SK-N-SH (cell line): ENCODE measurements at regions not wholly inside any gene's neighbourhood (a gene's known extent, or its start where the extent isn't known, plus 50 kb on each side); places are given as distances from the start of the nearest gene placed in this dataset.

ENCODE experiments used
- CTCF ChIA-PET: fragments of 300-600, 350-600 bp; formaldehyde crosslinking; extraction: SDS; loops from one replicate; lab custom pipeline; 2021; lab: Yijun Ruan, JAX
- POLR2A ChIA-PET: fragments of 350-600 bp; sonication (Branson Sonifier 250); formaldehyde crosslinking; extraction: SDS; loops from one replicate; lab custom pipeline; 2020; ENCODE audit warnings: antibody characterized with exemption, inconsistent platforms; lab: Yijun Ruan, JAX
- DNase-seq: peaks from one replicate; pipeline ENCODE4 v3.0.0; 2012
- H2AFZ ChIP-seq: fragments of 200-600 bp; sonication (generic); 2 replicates; pipeline ENCODE4 v1.8.1; 2016; ENCODE audit warnings: antibody characterized with exemption, mild to moderate bottlenecking, low read depth
- H3F3A ChIP-seq: fragments of 200-600 bp; sonication (generic); replicated peaks from 2 replicates; pipeline ENCODE3; 2016; ENCODE audit warnings: antibody characterized with exemption, mild to moderate bottlenecking; ENCODE audit not compliant: insufficient read depth
- H3K27ac ChIP-seq, 2 experiments: fragments of 200-500 bp in 1 of 2; fragments of 200-600 bp in 1 of 2; sonication (Bioruptor generic) in 1 of 2; sonication (generic), shearing (Covaris generic) in 1 of 2; 2 replicates each; pipeline versions ENCODE4 v1.5.1 to v1.6.1; 2014 to 2016; ENCODE audit warnings: low read depth in 2 of 2, inconsistent platforms in 1 of 2, low read length in 1 of 2, mild to moderate bottlenecking in 1 of 2, mixed read lengths in 1 of 2
- H3K27me3 ChIP-seq: fragments of 200-600 bp; sonication (generic), shearing (Covaris generic); 2 replicates; pipeline ENCODE4 v1.6.1; 2016; ENCODE audit warnings: mixed run types; ENCODE audit not compliant: insufficient read depth
- H3K36me3 ChIP-seq, 2 experiments: fragments of 200-500 bp in 1 of 2; fragments of 200-600 bp in 1 of 2; sonication (Bioruptor generic) in 1 of 2; sonication (generic) in 1 of 2; replicated peaks in 1 of 2; 2 replicates each; pipeline versions ENCODE3 to v1.5.1; 2014 to 2016; ENCODE audit warnings: low read length in 1 of 2, mild to moderate bottlenecking in 1 of 2; ENCODE audit not compliant: insufficient read depth in 2 of 2, control insufficient read depth in 1 of 2
- H3K4me1 ChIP-seq, 2 experiments: fragments of 200-500 bp in 1 of 2; fragments of 200-600 bp in 1 of 2; sonication (Bioruptor generic) in 1 of 2; sonication (generic), shearing (Covaris generic) in 1 of 2; 2 replicates each; pipeline versions ENCODE4 v1.5.1 to v1.6.1; 2014 to 2016; ENCODE audit warnings: low read depth in 1 of 2, low read length in 1 of 2, mixed run types in 1 of 2; ENCODE audit not compliant: insufficient read depth in 2 of 2, control insufficient read depth in 1 of 2
- H3K4me2 ChIP-seq: fragments of 200-600 bp; sonication (generic), shearing (Covaris generic); 2 replicates; pipeline ENCODE4 v1.6.1; 2017; ENCODE audit warnings: mixed run types
- H3K4me3 ChIP-seq, 2 experiments: fragments of 200-500 bp in 1 of 2; fragments of 200-600 bp in 1 of 2; sonication (Bioruptor generic) in 1 of 2; sonication (generic), shearing (Covaris generic) in 1 of 2; 2 replicates each; pipeline versions ENCODE4 v1.5.1 to v1.8.1; 2014 to 2016; ENCODE audit warnings: low read depth in 2 of 2, inconsistent platforms in 1 of 2, low read length in 1 of 2, mild to moderate bottlenecking in 1 of 2, mixed read lengths in 1 of 2, moderate library complexity in 1 of 2
- H3K79me2 ChIP-seq: fragments of 200-600 bp; sonication (generic); 2 replicates; pipeline ENCODE4 v1.8.1; 2017; ENCODE audit warnings: mild to moderate bottlenecking; ENCODE audit not compliant: insufficient read depth
- H3K9ac ChIP-seq: fragments of 200-600 bp; sonication (generic); 2 replicates; pipeline ENCODE4 v1.6.1; 2017; ENCODE audit warnings: mixed run types
- H3K9me2 ChIP-seq: fragments of 200-600 bp; sonication (generic); 2 replicates; pipeline ENCODE4 v1.6.1; 2017; ENCODE audit warnings: mixed run types
- H3K9me3 ChIP-seq: fragments of 200-600 bp; sonication (generic); 2 replicates; pipeline ENCODE4 v1.6.1; 2017; ENCODE audit warnings: mixed run types, mild to moderate bottlenecking, moderate library complexity
- H4K20me1 ChIP-seq: fragments of 200-600 bp; sonication (generic); 2 replicates; pipeline ENCODE4 v1.6.1; 2017; ENCODE audit warnings: mild to moderate bottlenecking, mixed run types; ENCODE audit not compliant: insufficient read depth
- ELF1 ChIP-seq: IDR thresholded peaks from 2 replicates; pipeline ENCODE4 v1.4.0; 2012
- EP300 ChIP-seq, 2 experiments: IDR thresholded peaks; 2 replicates each; pipeline versions ENCODE4 v1.4.0 to v1.6.1; 2012; ENCODE audit warnings: borderline replicate concordance in 1 of 2, low read depth in 1 of 2, low read length in 1 of 2
- EZH2phosphoT487 ChIP-seq: fragments of 200-600 bp; sonication (generic); IDR thresholded peaks from 2 replicates; pipeline ENCODE4 v1.6.1; 2017; ENCODE audit warnings: low read depth, mixed run types, mild to moderate bottlenecking, antibody characterized with exemption, moderate library complexity, borderline replicate concordance
- FOXJ3 ChIP-seq: sonication (generic); formaldehyde crosslinking; IDR thresholded peaks from 2 replicates; pipeline ENCODE4 v1.5.1; 2020; ENCODE audit warnings: mild to moderate bottlenecking, missing genetic modification reagents
- GATA2 ChIP-seq: sonication (generic); formaldehyde crosslinking; IDR thresholded peaks from 2 replicates; pipeline ENCODE4 v1.5.0; 2020; ENCODE audit warnings: mild to moderate bottlenecking, missing genetic modification reagents
- MEF2A ChIP-seq: IDR thresholded peaks from 2 replicates; pipeline ENCODE4 v1.4.0; 2012; ENCODE audit warnings: low read depth, borderline replicate concordance
- NFIC ChIP-seq: IDR thresholded peaks from 2 replicates; pipeline ENCODE4 v1.4.0; 2012; ENCODE audit warnings: borderline replicate concordance
- NRF1 ChIP-seq: IDR thresholded peaks from 2 replicates; pipeline ENCODE4 v1.6.1; 2012; ENCODE audit warnings: low read depth, mild to moderate bottlenecking, low read length
- REST ChIP-seq: IDR thresholded peaks from 2 replicates; pipeline ENCODE4 v1.6.1; 2012; ENCODE audit warnings: mild to moderate bottlenecking, low read depth, low read length, moderate library complexity
- RXRA ChIP-seq: IDR thresholded peaks from 2 replicates; pipeline ENCODE4 v1.4.0; 2012; ENCODE audit warnings: low read depth, mild to moderate bottlenecking, borderline replicate concordance
- SMC3 ChIP-seq: IDR thresholded peaks from 2 replicates; pipeline ENCODE4 v1.6.1; 2012; ENCODE audit warnings: low read depth, low read length, improper control_type of control experiment
- TAF1 ChIP-seq: IDR thresholded peaks from 2 replicates; pipeline ENCODE4 v1.6.1; 2012; ENCODE audit warnings: low read depth, mild to moderate bottlenecking, low read length, moderate library complexity, borderline replicate concordance
- TEAD4 ChIP-seq: IDR thresholded peaks from 2 replicates; pipeline ENCODE4 v1.4.0; 2012; ENCODE audit warnings: mild to moderate bottlenecking, borderline replicate concordance; ENCODE audit not compliant: insufficient read depth
- YY1 ChIP-seq: IDR thresholded peaks from 2 replicates; pipeline ENCODE4 v1.4.0; 2012; ENCODE audit warnings: low read depth, mild to moderate bottlenecking
- WGBS: methylation state at CpG from one replicate; pipeline ENCODE4 v1.1.6; 2017; ENCODE audit warnings: low lambda C conversion rate; 5-methylcytosine and 5-hydroxymethylcytosine counted together
- TF ChIP-seq, protein P1 (sequence below): IDR thresholded peaks from 2 replicates; pipeline ENCODE4; 2012

DNA sequence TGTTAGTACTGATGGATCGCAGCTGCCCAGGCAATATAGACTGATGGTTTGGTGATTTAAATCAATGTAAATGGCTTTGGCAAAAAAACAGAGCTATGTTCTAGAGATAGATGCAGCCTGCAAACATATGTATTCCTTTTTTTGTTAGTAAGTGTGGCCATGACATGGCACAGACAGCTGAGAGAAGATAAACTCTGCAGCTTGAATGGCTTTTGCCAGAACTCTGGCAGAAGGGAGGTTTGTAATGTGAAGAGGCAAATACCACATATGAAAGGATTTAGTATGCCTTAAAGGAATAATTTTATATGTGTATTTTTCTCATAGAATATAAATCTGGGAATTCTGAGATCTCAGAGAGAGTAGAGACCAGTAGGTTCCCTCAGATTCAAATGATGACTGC is 340.2 kb upstream of the DMAC1 start:
- Histone ChIP-seq H3F3A (no peaks in the 10 kb centered on the region), H3K27ac (no peak overlapping the region), H3K27me3 (no peaks in the 10 kb centered on the region), H3K9me2 (no peaks in the 10 kb centered on the region), H3K4me3 (no peak overlapping the region), H2AFZ (no peak overlapping the region), H3K36me3 (no peaks in the 10 kb centered on the region), H3K9ac (no peak overlapping the region), H4K20me1 (no peaks in the 10 kb centered on the region), H3K79me2 (no peaks in the 10 kb centered on the region), H3K4me2 (no peak overlapping the region), H3K4me1 (no peaks in the 10 kb centered on the region; a peak in 1 of 4 replicates), H3K9me3 (no peaks in the 10 kb centered on the region)
- WGBS: 68% methylated on average over 1 of the region's 1 CpG
- ChIA-PET POLR2A (no interaction called here), CTCF (no interaction called here)
- DNase-seq: no peak
- no peak for TF ChIP-seq FOXJ3 (CRISPR knock-in tag)
- TF ChIP-seq, protein P1, sequence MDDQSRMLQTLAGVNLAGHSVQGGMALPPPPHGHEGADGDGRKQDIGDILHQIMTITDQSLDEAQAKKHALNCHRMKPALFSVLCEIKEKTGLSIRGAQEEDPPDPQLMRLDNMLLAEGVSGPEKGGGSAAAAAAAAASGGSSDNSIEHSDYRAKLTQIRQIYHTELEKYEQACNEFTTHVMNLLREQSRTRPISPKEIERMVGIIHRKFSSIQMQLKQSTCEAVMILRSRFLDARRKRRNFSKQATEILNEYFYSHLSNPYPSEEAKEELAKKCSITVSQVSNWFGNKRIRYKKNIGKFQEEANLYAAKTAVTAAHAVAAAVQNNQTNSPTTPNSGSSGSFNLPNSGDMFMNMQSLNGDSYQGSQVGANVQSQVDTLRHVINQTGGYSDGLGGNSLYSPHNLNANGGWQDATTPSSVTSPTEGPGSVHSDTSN: no peak
- no peak for TF ChIP-seq NRF1
- no peak for TF ChIP-seq RXRA
- no peak for TF ChIP-seq EZH2phosphoT487
- no peak for TF ChIP-seq EP300 (IDR thresholded peaks at IDR 0.05; ENCODE audit: borderline replicate concordance in 1 of 2, low read depth in 1 of 2, low read length in 1 of 2)
- TF ChIP-seq YY1: no peak
- no peak for TF ChIP-seq REST
- TF ChIP-seq TAF1: no peak
- TF ChIP-seq TEAD4: no peak
- no peak for TF ChIP-seq SMC3
- no peak for TF ChIP-seq ELF1
- no peak for TF ChIP-seq MEF2A
- no peak for TF ChIP-seq GATA2 (CRISPR knock-in tag)
- no peak for TF ChIP-seq NFIC

GRCh38 chr9:8136477-8136876 is 336.9 kb upstream of the DMAC1 start:
- H3K9me2 ChIP-seq: no peaks in the 10 kb centered on the region
- H3K27me3 ChIP-seq: no peaks in the 10 kb centered on the region
- H3F3A ChIP-seq: no peaks in the 10 kb centered on the region
- DNase-seq: no peak
- TF ChIP-seq ELF1: no peak
- no peaks in the 10 kb centered on the region for H3K79me2 ChIP-seq
- H3K9ac ChIP-seq: no peak overlapping the region
- POLR2A ChIA-PET: no interaction called here
- no peaks in the 10 kb centered on the region for H3K36me3 ChIP-seq
- no peaks in the 10 kb centered on the region for H3K9me3 ChIP-seq
- no peak overlapping the region for H3K27ac ChIP-seq
- H3K4me3 ChIP-seq: no peak overlapping the region
- 54% methylated on average over 1 of the region's 1 CpG for WGBS
- no peaks in the 10 kb centered on the region for H3K4me1 ChIP-seq
- CTCF ChIA-PET: no interaction called here
- no peak overlapping the region for H3K4me2 ChIP-seq
- H2AFZ ChIP-seq: no peak overlapping the region
- H4K20me1 ChIP-seq: no peaks in the 10 kb centered on the region
